Anterior cingulate cortex (tissue), 58 donors: ENCODE measurements at regions not wholly inside any gene's neighbourhood (a gene's known extent, or its start where the extent isn't known, plus 50 kb on each side); places are given as distances from the start of the nearest gene placed in this dataset.
A peak's percentile ranks its signal among the peaks of the same experiment; 100 is the strongest.

Experiments used
- DNase-seq, 58 donors: peaks; one replicate each; lab custom pipeline; 2025; lab: John Stamatoyannopoulos, UW

DNA sequence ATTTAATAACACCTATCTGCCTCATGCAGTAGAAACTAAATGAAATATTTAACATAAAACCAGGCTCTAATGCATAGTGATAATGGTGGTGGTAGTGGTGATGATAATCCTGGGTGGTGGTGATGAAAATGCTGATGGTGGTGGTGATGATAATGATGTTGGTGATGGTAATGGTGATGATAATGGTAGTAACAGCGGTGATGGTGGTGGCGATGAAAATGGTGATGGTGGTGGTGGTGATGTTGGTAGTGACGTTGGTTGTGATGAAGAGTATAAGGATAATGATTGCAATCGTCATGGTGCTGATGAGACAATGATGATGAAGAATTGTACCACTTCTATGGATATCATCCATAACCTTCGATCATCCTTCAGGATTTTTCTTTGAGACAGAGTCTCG, 173.7 kb upstream of the CDH11 start:
- no peak for DNase-seq

DNA sequence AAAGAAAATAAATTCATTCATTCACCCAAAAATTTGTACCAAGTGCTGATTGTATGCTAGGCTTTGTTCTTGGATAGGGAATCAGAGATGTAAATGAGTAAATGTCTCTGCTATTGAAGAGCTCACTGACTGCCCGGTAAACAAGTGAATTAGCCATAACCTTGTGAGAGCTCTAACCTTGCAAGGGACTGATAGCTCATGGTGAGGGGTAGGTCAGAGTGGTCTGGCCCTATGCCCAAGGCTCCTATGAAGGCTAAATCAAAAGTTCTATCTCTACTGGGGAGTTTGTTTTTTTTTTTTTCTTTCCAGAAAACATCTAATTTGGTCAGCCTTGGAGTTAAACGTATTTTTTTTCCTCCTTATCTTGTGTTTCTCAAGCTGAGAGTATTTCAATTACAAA, 172.8 kb upstream of the CDH11 start:
- no peak for DNase-seq

DNA sequence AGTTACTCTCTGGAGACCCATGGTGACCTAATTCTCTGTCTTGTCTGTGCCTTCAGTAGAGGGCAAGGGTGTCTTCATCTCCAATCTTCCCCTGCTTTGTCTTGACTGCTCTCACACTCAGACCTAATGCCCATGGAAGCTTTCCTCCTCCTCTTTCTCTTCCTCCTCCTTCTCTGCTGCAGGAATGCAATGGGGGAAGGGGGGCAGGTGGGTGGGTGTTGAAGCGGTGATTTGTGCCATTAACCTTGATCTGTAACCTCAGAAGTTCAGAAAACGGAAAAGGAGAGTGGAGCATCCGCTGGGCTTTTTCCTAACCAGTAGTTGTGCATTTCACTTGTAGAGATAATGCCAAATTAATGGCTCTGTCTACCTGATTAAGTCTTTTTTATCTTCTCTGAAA, 172.3 kb upstream of the CDH11 start:
- no peak for DNase-seq

DNA sequence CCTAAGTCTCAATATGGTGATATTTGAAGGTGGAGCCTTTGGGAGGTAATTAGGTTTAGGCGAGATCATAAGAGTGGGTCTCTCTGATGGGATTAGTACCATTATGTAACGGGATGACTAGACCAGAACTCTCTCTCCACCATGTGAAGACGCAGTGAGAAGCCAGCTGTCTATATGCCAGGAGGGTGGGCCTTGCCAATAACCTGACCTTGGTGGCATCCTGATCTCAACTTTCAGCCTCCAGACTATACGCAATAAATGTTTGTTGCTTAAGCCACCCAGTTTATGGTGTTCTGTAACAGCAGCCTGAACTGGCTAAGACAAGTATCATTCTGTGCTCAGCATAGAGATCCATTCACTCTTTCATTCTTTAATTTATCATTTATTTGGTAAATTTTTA, 167.2 kb upstream of the CDH11 start:
- DNase-seq: no peak

DNA sequence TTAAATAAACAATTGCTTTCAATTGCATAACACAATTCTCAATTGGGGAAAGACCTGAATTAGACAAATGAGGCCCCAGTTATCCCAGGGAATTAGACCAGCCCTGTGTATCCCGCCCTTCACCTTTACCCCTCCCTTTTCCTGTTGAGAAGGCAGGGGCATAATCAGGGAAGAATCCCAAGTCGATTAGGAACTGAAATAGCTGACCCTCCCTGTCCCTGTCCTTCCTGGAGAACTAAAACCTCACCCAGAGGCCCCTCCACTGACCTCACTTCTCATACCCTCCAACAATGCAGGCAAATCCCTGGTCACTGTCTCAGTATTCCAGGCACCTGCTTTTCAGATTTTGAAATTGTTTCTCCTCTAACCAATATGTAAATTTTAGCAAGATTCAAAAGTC, 165.4 kb upstream of the CDH11 start:
- DNase-seq: no peak

DNA sequence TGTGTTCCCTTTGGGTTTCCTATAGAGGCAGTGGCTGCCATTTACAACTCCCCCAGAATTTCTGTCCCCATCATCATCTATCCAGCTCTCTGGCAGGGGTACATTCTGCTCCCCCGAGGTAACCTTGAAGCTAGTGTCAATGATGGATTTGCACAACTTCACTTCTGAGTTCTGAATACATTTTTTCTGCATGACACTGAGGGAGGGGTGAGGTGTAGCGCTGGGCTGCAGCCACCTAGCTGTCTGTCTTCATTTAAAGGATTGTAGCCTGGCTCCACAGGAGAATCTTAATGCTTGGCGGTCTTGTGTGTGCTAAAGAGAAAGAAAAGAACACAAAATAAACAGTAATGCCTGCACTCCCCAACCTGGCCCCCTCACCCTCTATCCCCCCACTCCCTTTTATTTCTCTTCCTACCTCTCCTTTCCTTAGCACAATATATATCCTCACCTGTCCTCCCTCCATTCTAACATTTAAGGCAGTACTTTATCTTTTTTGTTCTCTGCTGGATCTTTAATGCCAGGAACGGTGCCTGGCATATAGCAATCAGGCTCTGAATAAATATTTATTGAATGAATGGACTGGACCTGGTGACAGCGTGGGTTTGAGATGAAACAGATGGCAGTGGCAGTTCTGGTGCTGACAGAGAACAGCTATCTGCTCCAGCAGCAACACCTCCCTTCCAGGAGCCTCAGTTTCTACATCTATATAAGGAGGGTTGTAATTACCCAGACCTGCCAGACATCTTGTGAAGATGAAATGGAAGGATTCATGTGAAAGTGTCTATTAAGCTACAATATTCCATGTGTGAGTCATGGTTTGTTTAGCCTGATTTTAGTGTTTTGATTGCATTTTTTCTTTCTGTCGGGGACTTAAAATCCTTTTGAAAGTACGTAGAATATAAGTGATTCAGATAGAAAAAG, 163.5 kb upstream of the CDH11 start:
- no peak for DNase-seq

DNA sequence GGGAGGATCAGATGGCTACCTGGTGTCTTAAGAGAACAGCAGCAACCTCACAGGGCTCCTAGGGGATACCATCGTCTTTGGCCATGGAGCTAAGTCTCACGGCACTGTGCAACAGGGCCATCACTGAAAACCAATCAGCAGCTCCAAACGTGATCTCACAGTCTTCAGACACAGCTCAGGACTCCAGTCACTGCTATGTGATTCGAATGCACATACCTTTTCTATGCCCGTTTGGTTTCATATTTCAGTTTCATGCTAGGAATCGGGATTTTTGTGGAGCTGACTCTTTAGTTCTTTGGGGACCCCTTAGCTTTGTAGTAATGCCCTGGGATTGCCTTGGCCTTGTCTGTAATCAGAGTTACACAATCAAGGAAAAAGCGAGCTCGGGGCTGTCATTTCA, 162.8 kb upstream of the CDH11 start:
- DNase-seq: no peak

DNA sequence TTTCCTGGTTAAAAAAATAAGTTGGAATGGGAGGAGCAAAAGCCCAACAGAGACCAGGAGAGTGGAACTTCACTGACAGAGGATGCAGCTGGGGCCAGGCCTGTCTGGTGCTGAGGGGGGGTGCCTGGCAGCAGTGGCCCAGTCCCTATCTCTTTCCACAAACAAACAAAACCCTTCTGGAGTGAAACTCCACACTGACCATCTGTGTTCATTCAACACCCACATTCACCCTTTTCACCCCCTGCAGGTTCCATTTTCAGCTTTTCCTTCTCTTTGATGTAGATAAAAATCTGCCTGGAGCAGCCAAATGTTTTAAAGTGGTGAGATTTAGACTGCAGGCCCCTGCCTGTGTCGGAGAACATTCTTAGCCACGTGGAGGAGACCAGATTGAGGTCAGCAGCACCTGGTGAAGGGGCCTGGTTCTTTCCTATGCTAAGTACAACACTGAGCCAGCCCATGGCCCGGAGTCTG, 161.4 kb upstream of the CDH11 start:
- DNase-seq: no peak

DNA sequence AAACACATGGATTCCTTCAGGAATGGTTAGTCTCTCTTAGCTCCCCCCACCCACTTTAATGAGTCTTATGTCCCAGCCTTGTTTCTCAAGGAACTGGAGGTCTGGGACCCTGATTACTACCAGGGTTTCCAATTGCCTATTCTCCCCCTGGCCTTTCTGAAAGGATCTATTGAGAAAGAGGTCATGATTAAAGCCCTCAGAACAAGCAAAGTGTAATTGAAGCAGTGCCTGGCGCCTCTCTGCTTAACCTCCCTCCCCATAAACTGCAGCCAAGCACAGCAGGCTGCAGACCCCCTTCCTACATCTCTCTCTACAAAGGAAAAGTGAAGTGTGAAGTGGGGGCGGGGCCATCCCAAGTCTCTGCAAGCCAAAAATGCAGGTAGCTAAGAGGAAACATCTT, 159.7 kb upstream of the CDH11 start:
- no peak for DNase-seq

DNA sequence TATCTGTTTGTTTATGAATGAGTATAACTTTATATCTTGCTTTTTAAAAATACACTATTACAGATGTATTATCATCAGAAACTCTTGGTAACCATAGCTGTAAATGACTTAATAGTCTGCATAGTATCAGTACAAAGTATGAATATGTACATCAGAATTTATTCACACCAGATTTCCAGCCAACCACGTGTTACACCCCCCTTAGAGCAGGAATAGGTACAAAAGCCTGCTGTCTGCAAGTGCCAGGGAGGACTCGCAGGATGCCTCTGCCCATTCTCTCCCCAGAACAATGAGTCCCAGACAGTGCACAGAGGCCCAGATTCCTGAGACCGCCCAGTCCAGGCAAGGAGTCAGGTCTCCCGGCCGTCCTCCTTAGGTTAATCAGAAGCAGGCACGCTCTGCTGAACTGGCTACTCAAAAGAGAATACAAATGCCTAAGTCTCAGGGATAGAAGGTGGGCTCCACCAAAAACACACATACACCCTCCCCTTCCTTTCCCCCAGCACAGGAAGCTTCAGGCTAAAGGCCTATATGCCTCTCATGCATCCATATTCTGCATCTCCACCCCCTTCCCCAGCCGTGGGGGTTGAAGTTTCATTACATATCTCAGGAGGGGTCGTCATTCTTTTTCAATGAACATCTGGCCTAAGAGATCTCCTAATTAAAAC, 159.1 kb upstream of the CDH11 start:
- no peak for DNase-seq

DNA sequence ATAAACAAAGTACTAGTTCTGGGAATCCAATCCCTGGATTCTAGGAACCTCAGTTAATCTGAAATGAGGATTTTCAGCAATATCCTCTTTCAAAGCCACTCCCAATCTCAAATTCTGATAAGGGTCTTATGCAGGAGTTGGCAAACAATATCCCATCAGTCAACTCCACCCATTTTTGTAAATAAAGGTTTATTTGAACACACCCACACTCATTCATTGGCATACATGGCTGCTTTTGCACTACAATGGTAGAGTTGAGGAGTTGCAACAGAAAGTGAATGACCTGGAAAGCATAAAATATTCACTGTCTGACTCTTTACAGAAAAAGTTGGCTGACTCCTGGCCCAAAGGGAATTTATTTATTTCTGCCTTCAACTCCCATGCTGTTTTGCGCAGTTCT, 157.7 kb upstream of the CDH11 start:
- DNase-seq: no peak

DNA sequence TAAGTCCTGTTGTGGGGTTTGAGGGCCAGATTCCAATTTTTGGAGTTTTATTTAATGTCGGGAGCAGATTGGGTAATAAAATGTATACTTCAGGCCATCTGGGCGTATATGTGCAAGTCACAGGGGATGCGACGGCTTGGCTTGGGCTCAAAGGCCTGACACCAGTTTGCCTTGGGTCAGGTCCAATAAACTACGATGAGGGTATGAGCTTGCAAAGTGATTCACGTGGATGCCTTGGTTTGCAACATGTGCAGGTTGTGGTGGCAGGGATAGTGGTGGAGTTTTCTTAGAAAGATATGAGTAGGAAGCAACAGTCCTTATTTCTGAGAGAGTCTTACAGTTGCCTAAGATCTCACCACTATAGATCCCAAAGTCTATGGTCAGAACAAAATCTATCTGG, 157.0 kb upstream of the CDH11 start:
- no peak for DNase-seq

DNA sequence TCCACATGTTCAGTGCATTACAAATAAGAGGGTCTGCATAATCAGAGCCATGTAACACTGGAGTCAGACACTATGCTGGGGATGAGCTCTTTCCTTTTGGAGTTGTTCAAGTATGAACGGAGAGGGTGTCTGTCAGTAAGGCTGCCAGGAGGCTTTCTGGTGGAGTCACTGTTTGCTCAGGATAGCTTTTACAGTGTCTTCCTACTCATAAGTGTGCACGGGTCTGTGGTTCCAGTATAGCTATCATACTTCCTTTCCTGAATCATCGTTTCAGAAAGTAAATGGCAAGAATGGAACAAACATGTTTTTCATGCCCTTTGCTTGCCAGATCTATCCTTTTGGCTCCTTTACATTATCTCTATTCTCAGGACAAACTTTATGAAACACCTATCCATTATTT, 152.7 kb upstream of the CDH11 start:
- DNase-seq: no peak

DNA sequence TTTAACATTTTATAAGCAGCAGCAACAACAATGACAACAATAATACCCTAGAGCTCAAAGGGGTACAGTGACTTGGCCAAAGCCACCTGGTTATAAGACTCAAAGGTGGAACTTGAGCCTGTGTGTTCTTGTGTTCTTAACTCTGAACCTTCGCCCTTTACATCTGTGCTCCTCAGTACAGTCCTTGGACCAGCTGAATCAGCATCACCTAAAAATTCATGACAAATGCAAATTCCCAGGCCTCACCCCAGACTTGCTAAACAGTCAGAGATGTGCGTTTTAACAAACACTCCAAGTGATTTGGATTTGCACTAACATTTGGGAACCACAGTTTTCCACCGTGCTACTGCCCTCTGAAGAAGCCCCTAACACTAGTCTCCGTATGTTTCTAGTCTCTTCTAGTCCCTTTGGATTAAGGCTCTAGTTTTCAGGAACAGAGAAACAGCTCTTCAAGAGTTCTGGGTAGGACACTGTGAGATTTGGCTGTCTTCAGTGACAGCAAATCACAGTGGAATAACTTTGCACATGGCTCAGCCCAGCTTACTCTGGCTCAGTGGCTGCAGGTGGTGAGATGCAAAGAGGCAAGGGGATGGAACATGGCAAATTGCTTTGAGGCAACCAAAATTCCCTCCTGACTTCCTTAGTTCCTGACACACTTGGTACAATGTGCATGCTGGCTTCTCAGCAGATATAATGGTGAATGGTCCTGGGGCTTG, 151.0 kb upstream of the CDH11 start:
- DNase-seq: no peak

DNA sequence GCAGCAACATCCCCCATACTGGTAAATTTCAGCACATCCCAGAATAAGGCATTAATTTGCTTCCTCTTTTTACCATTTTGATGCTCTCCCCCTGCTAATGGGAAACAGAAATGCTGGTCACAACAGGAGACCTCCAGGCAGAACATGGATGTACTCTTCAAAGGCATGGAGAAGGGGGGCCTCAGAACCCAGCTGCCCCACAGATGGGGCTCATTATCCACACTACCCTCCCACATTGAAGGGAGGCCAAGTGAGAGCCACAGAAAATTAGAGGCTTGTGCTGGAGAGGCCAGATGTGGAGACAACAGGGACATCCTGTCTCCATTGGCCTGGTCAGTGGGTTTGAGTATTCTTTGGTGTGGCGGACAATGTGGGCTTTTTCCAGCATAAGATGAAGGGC, 150.1 kb upstream of the CDH11 start:
- no peak for DNase-seq

DNA sequence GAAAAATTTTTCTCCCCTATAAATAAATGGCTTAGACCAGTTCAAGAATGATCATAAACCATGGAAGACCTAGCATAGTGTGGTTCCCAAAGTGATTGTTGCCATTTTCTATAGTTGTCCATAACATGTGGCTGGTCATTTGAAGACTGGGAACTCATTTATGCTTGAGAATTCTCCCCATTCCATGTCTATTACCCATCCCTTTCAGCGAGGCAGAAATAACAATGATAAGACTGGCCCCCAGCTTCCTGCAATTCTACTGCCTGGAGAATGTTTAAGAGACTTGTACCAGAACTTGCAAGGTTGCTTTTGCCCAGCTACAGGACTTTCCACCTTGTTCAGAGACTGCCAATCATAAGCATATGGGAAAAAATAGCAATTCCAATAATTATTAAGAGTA, 146.5 kb upstream of the CDH11 start:
- DNase-seq: no peak

DNA sequence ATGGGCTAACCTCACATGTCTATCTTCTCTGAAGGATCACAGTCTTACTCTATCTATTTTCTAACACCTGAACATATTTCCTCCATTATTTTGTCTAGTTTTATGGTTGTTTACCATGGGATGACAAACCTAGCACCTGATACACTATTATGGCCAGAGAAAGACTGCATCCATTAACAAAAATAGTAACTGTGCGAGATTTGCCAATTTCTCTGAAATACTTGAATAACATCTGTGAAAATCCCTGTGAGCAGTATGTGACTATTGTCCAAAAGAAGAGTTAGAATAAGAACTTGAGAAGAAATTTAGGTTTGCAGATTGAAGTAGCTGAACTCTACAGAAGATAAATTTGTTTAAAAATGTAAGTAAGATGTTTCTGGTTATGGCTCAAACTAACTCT, 142.0 kb upstream of the CDH11 start:
- DNase-seq: no peak

DNA sequence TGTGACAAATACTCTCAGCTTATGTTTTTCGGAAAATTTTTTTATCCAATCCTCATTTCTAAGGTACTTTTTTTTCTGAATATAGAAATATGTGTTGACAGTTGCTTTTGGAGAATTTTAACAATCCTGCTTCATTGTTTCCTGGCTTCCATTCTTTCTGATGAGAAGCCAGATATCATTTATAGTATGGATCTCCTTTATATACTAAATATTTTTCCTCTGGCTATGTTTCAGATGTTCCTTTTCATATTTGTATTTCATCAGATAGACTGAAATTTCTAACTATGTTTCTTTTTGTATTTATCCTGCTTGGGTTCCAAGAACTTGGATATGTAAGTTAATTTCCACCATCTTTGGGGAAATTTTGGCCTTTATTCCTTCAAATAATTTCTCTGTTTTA, 138.9 kb upstream of the CDH11 start:
- DNase-seq: no peak

DNA sequence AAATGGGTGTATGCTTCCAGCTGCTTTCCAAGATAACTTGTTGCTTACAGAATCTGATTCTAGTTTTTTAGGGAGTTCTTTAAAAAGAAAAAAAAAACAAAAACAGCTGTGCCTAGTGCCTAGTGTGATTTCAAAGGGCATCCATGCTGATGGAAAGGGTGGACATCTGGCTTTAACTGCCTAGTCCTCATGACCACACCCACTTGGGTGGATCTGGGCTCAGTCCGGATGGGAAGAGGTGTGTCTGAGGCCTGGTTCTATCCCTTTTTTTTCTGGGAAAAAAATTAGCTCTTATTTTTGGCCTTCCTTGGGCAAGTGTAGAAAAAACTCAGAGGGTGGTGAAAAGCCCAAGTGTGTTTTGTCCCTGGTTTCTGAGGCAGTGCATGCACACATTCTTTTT, 132.3 kb upstream of the CDH11 start:
- no peak for DNase-seq

DNA sequence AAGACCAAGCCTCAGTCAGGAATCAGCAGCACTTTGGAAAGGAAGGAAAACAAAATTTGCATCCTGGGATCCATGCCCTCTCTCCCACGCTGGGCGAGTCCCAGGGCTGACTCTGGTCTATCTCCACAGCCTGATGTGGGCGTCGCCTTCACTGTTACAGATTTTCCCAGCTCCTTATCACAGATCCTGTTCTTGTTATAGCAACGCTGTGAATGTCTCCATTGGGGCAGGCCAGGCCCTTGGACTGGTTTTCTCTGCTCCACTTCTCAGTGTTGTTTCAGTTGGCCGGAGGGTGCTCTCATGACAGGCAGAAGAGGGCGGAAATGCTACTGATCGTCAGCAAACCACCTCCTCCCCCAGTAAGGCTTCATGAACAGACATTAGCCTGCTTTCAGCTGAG, 127.9 kb upstream of the CDH11 start:
- DNase-seq: peak in 3 of 58 donors; percentile 0 to 4 (median 3)

DNA sequence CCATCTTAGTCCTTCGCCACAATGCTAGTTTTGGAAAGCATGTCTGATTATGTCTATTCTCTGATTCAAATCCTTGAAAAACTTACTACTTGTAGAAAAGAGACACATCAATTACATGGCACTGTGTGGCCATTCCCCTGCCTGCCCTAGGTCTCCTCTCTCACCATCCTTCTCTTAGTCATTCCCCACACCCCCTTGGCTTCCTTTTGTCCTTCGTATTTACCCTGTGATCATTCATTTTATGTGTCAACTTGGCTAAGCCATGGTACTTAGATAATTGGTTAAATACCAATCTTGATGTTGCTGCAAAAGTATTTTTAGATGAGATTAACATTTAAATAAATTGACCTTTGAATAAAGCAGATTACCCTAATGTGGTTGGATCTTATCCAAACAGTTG, 122.9 kb upstream of the CDH11 start:
- DNase-seq: no peak
